ENCODE measurements at regions not wholly inside any gene's neighbourhood (a gene's known extent, or its start where the extent isn't known, plus 50 kb on each side); places are given as distances from the start of the nearest gene placed in this dataset.

- TF ChIP-seq EZH2 (IDR thresholded peaks at IDR 0.05; ENCODE audit: borderline replicate concordance, low read depth, low read length, poor library complexity, severe bottlenecking) = no peak
- no peak for TF ChIP-seq CTCF (conservative IDR thresholded peaks at IDR 0.05; ENCODE audit: low read depth, low read length)
These were observed 981.2 kb downstream of the NSUN3 start for GRCh38 chr3:95044101-95044500.

All from A673 (cell line).